Panc1 (cell line): ENCODE measurements at regions not wholly inside any gene's neighbourhood (a gene's known extent, or its start where the extent isn't known, plus 50 kb on each side); places are given as distances from the start of the nearest gene placed in this dataset.

Source experiments
- ATAC-seq: fragments of 200-7000 bp; cut with Tn5 transposase; 2 replicates; pipeline ENCODE4 v1.9.1; 2020; ENCODE audit warnings: mild to moderate bottlenecking, moderate library complexity
- BruUV-seq: library from RNA; stranded (reverse); fragments of 400-500 nt; replicated peaks from 2 replicates; lab custom pipeline; 2021; lab: Mats Ljungman, UMichigan
- CTCF ChIA-PET: fragments of 300-600 bp; sonication (Branson Sonifier 250); formaldehyde crosslinking; loops from one replicate; lab custom pipeline; 2022; ENCODE audit warnings: antibody characterized with exemption; lab: Charles Lee
- POLR2A ChIA-PET: fragments of 300-600 bp; sonication (Branson Sonifier 250); formaldehyde crosslinking; loops from one replicate; lab custom pipeline; 2022; ENCODE audit warnings: antibody characterized with exemption; lab: Charles Lee
- DNase-seq: peaks from one replicate; pipeline ENCODE4 v3.0.0-alpha.2; 2010; ENCODE audit warnings: low read depth, low spot score
- H3K27ac ChIP-seq: 2 replicates; pipeline ENCODE4 v1.5.1; 2011; ENCODE audit warnings: mild to moderate bottlenecking, low read length, inconsistent platforms
- H3K27me3 ChIP-seq: fragments of 200-500 bp; sonication (Bioruptor generic); 2 replicates; pipeline ENCODE4 v1.6.0; 2014; ENCODE audit warnings: low read length, inconsistent platforms; ENCODE audit not compliant: control insufficient read depth, insufficient read depth
- H3K36me3 ChIP-seq: fragments of 200-500 bp; sonication (Bioruptor generic); 2 replicates; pipeline ENCODE4 v1.5.1; 2014; ENCODE audit warnings: inconsistent platforms, mild to moderate bottlenecking, low read length, moderate library complexity; ENCODE audit not compliant: control insufficient read depth, insufficient read depth
- H3K4me1 ChIP-seq: 2 replicates; pipeline ENCODE4 v1.5.1; 2011; ENCODE audit warnings: inconsistent platforms, mild to moderate bottlenecking, low read length, moderate library complexity; ENCODE audit not compliant: control insufficient read depth, insufficient read depth
- H3K4me3 ChIP-seq, 2 experiments: 2 replicates each; pipeline ENCODE4 v1.5.1; 2011 to 2012; ENCODE audit warnings: low read depth in 2 of 2, low read length in 2 of 2, mild to moderate bottlenecking in 2 of 2, inconsistent platforms in 1 of 2, moderate library complexity in 1 of 2
- H3K9me3 ChIP-seq: fragments of 200-500 bp; sonication (Bioruptor generic); 2 replicates; pipeline ENCODE4 v1.5.1; 2014; ENCODE audit warnings: low read depth, mild to moderate bottlenecking, inconsistent platforms, low read length, moderate library complexity; ENCODE audit not compliant: control insufficient read depth, insufficient read depth
- CTCF ChIP-seq: fragments of 450-650 bp; IDR thresholded peaks from 2 replicates; pipeline ENCODE4 v1.5.1; 2017; ENCODE audit warnings: mild to moderate bottlenecking
- POLR2AphosphoS5 ChIP-seq: IDR thresholded peaks from 2 replicates; pipeline ENCODE4 v1.6.1; 2012; ENCODE audit warnings: mild to moderate bottlenecking, low read depth, low read length, moderate library complexity
- REST ChIP-seq, 2 experiments: IDR thresholded peaks; 2 replicates each; pipeline ENCODE4 v1.6.1; 2011 to 2012; ENCODE audit warnings: low read depth in 2 of 2, control low read depth in 1 of 2, low read length in 1 of 2, mild to moderate bottlenecking in 1 of 2, moderate library complexity in 1 of 2; ENCODE audit not compliant: insufficient read depth in 1 of 2
- SIN3A ChIP-seq: IDR thresholded peaks from 2 replicates; pipeline ENCODE4 v1.6.1; 2012; ENCODE audit warnings: low read depth, mild to moderate bottlenecking, low read length, moderate library complexity, borderline replicate concordance; ENCODE audit not compliant: insufficient read depth
- TCF7L2 ChIP-seq: IDR thresholded peaks from 2 replicates; pipeline ENCODE4 v1.6.1; 2011; ENCODE audit warnings: mild to moderate bottlenecking, low read depth, low read length, inconsistent platforms
- in situ Hi-C: cut with HindIII; loops from 2 replicates; pipeline ENCODE4 v1.10.0; 2016; ENCODE audit warnings: low sequenced_read_pairs, low pct_unique_long_range_greater_than_20kb
- intact Hi-C: fragments of 100-400 bp; cut with micrococcal nuclease; formaldehyde crosslinking; loops from one replicate; pipeline ENCODE4 v1.10.0; 2022; ENCODE audit not compliant: unreplicated experiment

- ATAC-seq (no peak), DNase-seq (no peak)
- intact Hi-C loops = no loop called here
- ChIA-PET CTCF (no interaction called here), POLR2A (no interaction called here)
- Histone ChIP-seq H3K27me3 (no peaks in the 10 kb centered on the region), H3K9me3 (no peaks in the 10 kb centered on the region), H3K4me3 (no peak overlapping the region), H3K4me1 (no peaks in the 10 kb centered on the region), H3K27ac (no peak overlapping the region), H3K36me3 (no peaks in the 10 kb centered on the region)
- TF ChIP-seq REST (IDR thresholded peaks at IDR 0.05; ENCODE audit: insufficient read depth in 1 of 2, low read depth in 2 of 2, low read length in 1 of 2) = no peak
- TF ChIP-seq TCF7L2 = no peak
- TF ChIP-seq POLR2AphosphoS5 = no peak
- TF ChIP-seq SIN3A = no peak
- TF ChIP-seq CTCF = no peak
- in situ Hi-C loops = no loop called here
- BruUV-seq = no TSS peak
Measured at GRCh38 chr20:39777610-39778009, 815.5 kb downstream of the DHX35 start.

- ChIA-PET CTCF (no interaction called here), POLR2A (no interaction called here)
- TF ChIP-seq SIN3A (no peak), REST (IDR thresholded peaks at IDR 0.05; ENCODE audit: insufficient read depth in 1 of 2, low read depth in 2 of 2, low read length in 1 of 2) (no peak), POLR2AphosphoS5 (no peak), TCF7L2 (no peak), CTCF (no peak)
- Histone ChIP-seq H3K4me1 (no peaks in the 10 kb centered on the region), H3K9me3 (peaks cover under 1% of the 10 kb centered on the region; the same call in 1 of the 2 replicates), H3K4me3 (no peak overlapping the region), H3K36me3 (no peaks in the 10 kb centered on the region), H3K27ac (no peak overlapping the region), H3K27me3 (no peaks in the 10 kb centered on the region)
- intact Hi-C loops = no loop called here
- in situ Hi-C loops = no loop called here
- no peak for ATAC-seq
- no peak for DNase-seq
- no TSS peak for BruUV-seq
Measured at GRCh38 chr20:39775110-39775509, 813.0 kb downstream of the DHX35 start.
